ENCODE measurements at regions not wholly inside any gene's neighbourhood (a gene's known extent, or its start where the extent isn't known, plus 50 kb on each side); places are given as distances from the start of the nearest gene placed in this dataset.
"Not testable (repeated sequence)": the region's sequence is repeated elsewhere in the genome, so short reads cannot be mapped to it uniquely, and the experiment has no call there.

- Histone ChIP-seq H3K79me2 (ENCODE audit: insufficient read depth, low read length) (no peaks in the 10 kb centered on the region), H3K4me2 (ENCODE audit: insufficient read depth, low read length) (no peak overlapping the region), H2AFZ (ENCODE audit: low read length) (no peak overlapping the region), H3K4me3 (ENCODE audit: insufficient read depth, low read length) (no peak overlapping the region), H3K27ac (ENCODE audit: low read depth, low read length) (no peak overlapping the region), H3K27me3 (ENCODE audit: insufficient read depth, low read length) (no peaks in the 10 kb centered on the region), H4K20me1 (ENCODE audit: insufficient read depth, low read length) (no peaks in the 10 kb centered on the region), H3K9me3 (ENCODE audit: low read depth, low read length) (no peaks in the 10 kb centered on the region), H3K36me3 (ENCODE audit: insufficient read depth, low read length) (no peaks in the 10 kb centered on the region), H3K4me1 (ENCODE audit: insufficient read depth, low read length) (no peaks in the 10 kb centered on the region)
- TF ChIP-seq, protein P1, sequence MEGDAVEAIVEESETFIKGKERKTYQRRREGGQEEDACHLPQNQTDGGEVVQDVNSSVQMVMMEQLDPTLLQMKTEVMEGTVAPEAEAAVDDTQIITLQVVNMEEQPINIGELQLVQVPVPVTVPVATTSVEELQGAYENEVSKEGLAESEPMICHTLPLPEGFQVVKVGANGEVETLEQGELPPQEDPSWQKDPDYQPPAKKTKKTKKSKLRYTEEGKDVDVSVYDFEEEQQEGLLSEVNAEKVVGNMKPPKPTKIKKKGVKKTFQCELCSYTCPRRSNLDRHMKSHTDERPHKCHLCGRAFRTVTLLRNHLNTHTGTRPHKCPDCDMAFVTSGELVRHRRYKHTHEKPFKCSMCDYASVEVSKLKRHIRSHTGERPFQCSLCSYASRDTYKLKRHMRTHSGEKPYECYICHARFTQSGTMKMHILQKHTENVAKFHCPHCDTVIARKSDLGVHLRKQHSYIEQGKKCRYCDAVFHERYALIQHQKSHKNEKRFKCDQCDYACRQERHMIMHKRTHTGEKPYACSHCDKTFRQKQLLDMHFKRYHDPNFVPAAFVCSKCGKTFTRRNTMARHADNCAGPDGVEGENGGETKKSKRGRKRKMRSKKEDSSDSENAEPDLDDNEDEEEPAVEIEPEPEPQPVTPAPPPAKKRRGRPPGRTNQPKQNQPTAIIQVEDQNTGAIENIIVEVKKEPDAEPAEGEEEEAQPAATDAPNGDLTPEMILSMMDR (IDR thresholded peaks at IDR 0.05; ENCODE audit: extremely low read depth, low read depth, low read length) = no peak
- DNase-seq (ENCODE audit: insufficient read length, low spot score, missing footprints) = no peak
Measured at GRCh38 chr6:27700337-27700736, 211.9 kb downstream of the OR2B2 start.

GRCh38 chr6:27694547-27694874 is 217.7 kb downstream of the OR2B2 start:
- H3K4me1 ChIP-seq (ENCODE audit: insufficient read depth, low read length) = peaks cover 3% of the 10 kb centered on the region
- TF ChIP-seq, protein P1 (IDR thresholded peaks at IDR 0.05; ENCODE audit: extremely low read depth, low read depth, low read length) = no peak
- H4K20me1 ChIP-seq (ENCODE audit: insufficient read depth, low read length) = no peaks in the 10 kb centered on the region

GRCh38 chr6:27693766-27694546 is 218.2 kb downstream of the OR2B2 start:
- Histone ChIP-seq H3K79me2 (ENCODE audit: insufficient read depth, low read length) (no peaks in the 10 kb centered on the region), H3K27ac (ENCODE audit: low read depth, low read length) (no peak overlapping the region), H3K9me3 (ENCODE audit: low read depth, low read length) (no peaks in the 10 kb centered on the region), H3K4me1 (ENCODE audit: insufficient read depth, low read length) (peaks cover 3% of the 10 kb centered on the region), H4K20me1 (ENCODE audit: insufficient read depth, low read length) (no peaks in the 10 kb centered on the region), H3K36me3 (ENCODE audit: insufficient read depth, low read length) (no peaks in the 10 kb centered on the region), H3K4me2 (ENCODE audit: insufficient read depth, low read length) (peak overlapping the region; percentile 81), H3K4me3 (ENCODE audit: insufficient read depth, low read length) (peak overlapping the region; percentile 74), H3K27me3 (ENCODE audit: insufficient read depth, low read length) (no peaks in the 10 kb centered on the region), H2AFZ (ENCODE audit: low read length) (peak overlapping the region; percentile 90)
- TF ChIP-seq, protein P1 (IDR thresholded peaks at IDR 0.05; ENCODE audit: extremely low read depth, low read depth, low read length) = no peak
- DNase-seq (ENCODE audit: insufficient read length, low spot score, missing footprints) = peak; percentile 43

More at GRCh38 chr6:27694547-27694874, 217.7 kb downstream of the OR2B2 start:
- Histone ChIP-seq H3K4me3 (ENCODE audit: insufficient read depth, low read length) (peak overlapping the region; percentile 74), H2AFZ (ENCODE audit: low read length) (peak overlapping the region; percentile 90), H3K9me3 (ENCODE audit: low read depth, low read length) (no peaks in the 10 kb centered on the region), H3K79me2 (ENCODE audit: insufficient read depth, low read length) (no peaks in the 10 kb centered on the region), H3K36me3 (ENCODE audit: insufficient read depth, low read length) (no peaks in the 10 kb centered on the region), H3K4me2 (ENCODE audit: insufficient read depth, low read length) (peak overlapping the region; percentile 81), H3K27ac (ENCODE audit: low read depth, low read length) (no peak overlapping the region), H3K27me3 (ENCODE audit: insufficient read depth, low read length) (no peaks in the 10 kb centered on the region)
- peak; percentile 36 for DNase-seq (ENCODE audit: insufficient read length, low spot score, missing footprints)

GRCh38 chr6:27692133-27692532 is 219.2 kb upstream of the ZNF184 start:
- not testable (repeated sequence) for H4K20me1 ChIP-seq (ENCODE audit: insufficient read depth, low read length)

More at GRCh38 chr6:27692133-27692532, 219.2 kb upstream of the ZNF184 start:
- not testable (repeated sequence) for H3K79me2 ChIP-seq (ENCODE audit: insufficient read depth, low read length); H3K27ac ChIP-seq (ENCODE audit: low read depth, low read length); DNase-seq (ENCODE audit: insufficient read length, low spot score, missing footprints); H3K4me1 ChIP-seq (ENCODE audit: insufficient read depth, low read length); H3K9me3 ChIP-seq (ENCODE audit: low read depth, low read length); H3K4me3 ChIP-seq (ENCODE audit: insufficient read depth, low read length); H3K36me3 ChIP-seq (ENCODE audit: insufficient read depth, low read length); H3K4me2 ChIP-seq (ENCODE audit: insufficient read depth, low read length); H2AFZ ChIP-seq (ENCODE audit: low read length); H3K27me3 ChIP-seq (ENCODE audit: insufficient read depth, low read length)

Measured in osteoblast (primary cell).